T-helper 1 cell treated with Interleukin-12 subunit alpha and Interleukin-12 subunit beta and Interleukin-4 antibody, amounts not matched to agents 30 μg/mL and 1 μg/mL, for 36 hours (primary cell): ENCODE measurements at regions not wholly inside any gene's neighbourhood (a gene's known extent, or its start where the extent isn't known, plus 50 kb on each side); places are given as distances from the start of the nearest gene placed in this dataset.

Experiments used
- H3K27ac Mint-ChIP-seq: one replicate; pipeline ENCODE4 v1.8.0; 2021; ENCODE audit warnings: mild to moderate bottlenecking, mixed read lengths
- H3K27me3 Mint-ChIP-seq: one replicate; pipeline ENCODE4 v1.8.0; 2021; ENCODE audit warnings: low read depth, mixed read lengths
- H3K36me3 Mint-ChIP-seq: one replicate; pipeline ENCODE4 v1.8.0; 2021; ENCODE audit warnings: low read depth, mixed read lengths
- H3K4me1 Mint-ChIP-seq: one replicate; pipeline ENCODE4 v1.8.0; 2021; ENCODE audit warnings: low read depth, mixed read lengths
- H3K4me3 Mint-ChIP-seq: one replicate; pipeline ENCODE4 v1.8.0; 2021; ENCODE audit warnings: mild to moderate bottlenecking, moderate library complexity, mixed read lengths
- H3K9me3 Mint-ChIP-seq: one replicate; pipeline ENCODE4 v1.8.0; 2021; ENCODE audit warnings: mixed read lengths

- Mint-ChIP-seq H3K27me3 (peaks cover 28% of the 10 kb centered on the region), H3K4me1 (peaks cover 2% of the 10 kb centered on the region), H3K36me3 (no peaks in the 10 kb centered on the region), H3K27ac (no peak overlapping the region), H3K4me3 (no peak overlapping the region), H3K9me3 (no peaks in the 10 kb centered on the region)
Observed at GRCh38 chr2:9142551-9143263, 63.9 kb upstream of the ASAP2 start.

- peaks cover 2% of the 10 kb centered on the region for H3K4me1 Mint-ChIP-seq
- no peaks in the 10 kb centered on the region for H3K36me3 Mint-ChIP-seq
- no peak overlapping the region for H3K27ac Mint-ChIP-seq
- H3K27me3 Mint-ChIP-seq = peaks cover 26% of the 10 kb centered on the region
- no peak overlapping the region for H3K4me3 Mint-ChIP-seq
- H3K9me3 Mint-ChIP-seq = no peaks in the 10 kb centered on the region
Observed at GRCh38 chr2:9141706-9142460, 64.7 kb upstream of the ASAP2 start.

- no peak overlapping the region for H3K27ac Mint-ChIP-seq
- no peaks in the 10 kb centered on the region for H3K9me3 Mint-ChIP-seq
- peaks cover 22% of the 10 kb centered on the region for H3K27me3 Mint-ChIP-seq
- peaks cover 2% of the 10 kb centered on the region for H3K4me1 Mint-ChIP-seq
- H3K36me3 Mint-ChIP-seq = no peaks in the 10 kb centered on the region
- H3K4me3 Mint-ChIP-seq = no peak overlapping the region
Observed at GRCh38 chr2:9141091-9141667, 65.4 kb upstream of the ASAP2 start.

- no peak overlapping the region for H3K4me3 Mint-ChIP-seq
- H3K4me1 Mint-ChIP-seq = peaks cover 2% of the 10 kb centered on the region
- H3K27ac Mint-ChIP-seq = no peak overlapping the region
- H3K9me3 Mint-ChIP-seq = no peaks in the 10 kb centered on the region
- no peaks in the 10 kb centered on the region for H3K36me3 Mint-ChIP-seq
- peaks cover 22% of the 10 kb centered on the region for H3K27me3 Mint-ChIP-seq
Observed at GRCh38 chr2:9140645-9141044, 66.0 kb upstream of the ASAP2 start.

GRCh38 chr2:9139491-9140443 lies 66.8 kb upstream of the ASAP2 start:
- peaks cover 22% of the 10 kb centered on the region for H3K27me3 Mint-ChIP-seq
- H3K4me1 Mint-ChIP-seq = peaks cover 2% of the 10 kb centered on the region
- no peaks in the 10 kb centered on the region for H3K9me3 Mint-ChIP-seq
- H3K27ac Mint-ChIP-seq = no peak overlapping the region
- H3K4me3 Mint-ChIP-seq = no peak overlapping the region
- H3K36me3 Mint-ChIP-seq = no peaks in the 10 kb centered on the region

- Mint-ChIP-seq H3K9me3 (peaks cover 5% of the 10 kb centered on the region), H3K4me3 (no peak overlapping the region), H3K36me3 (no peaks in the 10 kb centered on the region), H3K4me1 (peaks cover 2% of the 10 kb centered on the region), H3K27me3 (peaks cover 19% of the 10 kb centered on the region), H3K27ac (no peak overlapping the region)
Observed at GRCh38 chr2:9137379-9138150, 69.0 kb upstream of the ASAP2 start.

GRCh38 chr2:9135822-9136558 lies 70.6 kb upstream of the ASAP2 start:
- peaks cover 2% of the 10 kb centered on the region for H3K4me1 Mint-ChIP-seq
- H3K36me3 Mint-ChIP-seq = no peaks in the 10 kb centered on the region
- H3K4me3 Mint-ChIP-seq = no peak overlapping the region
- H3K27ac Mint-ChIP-seq = no peak overlapping the region
- peaks cover 5% of the 10 kb centered on the region for H3K9me3 Mint-ChIP-seq
- H3K27me3 Mint-ChIP-seq = peaks cover 10% of the 10 kb centered on the region

- Mint-ChIP-seq H3K36me3 (no peaks in the 10 kb centered on the region), H3K27me3 (no peaks in the 10 kb centered on the region), H3K27ac (no peak overlapping the region), H3K9me3 (no peaks in the 10 kb centered on the region), H3K4me3 (no peak overlapping the region), H3K4me1 (no peaks in the 10 kb centered on the region)
Observed at GRCh38 chr2:9127316-9127715, 79.3 kb upstream of the ASAP2 start.

- Mint-ChIP-seq H3K27me3 (no peaks in the 10 kb centered on the region), H3K4me3 (no peak overlapping the region), H3K27ac (no peak overlapping the region), H3K9me3 (no peaks in the 10 kb centered on the region), H3K4me1 (no peaks in the 10 kb centered on the region), H3K36me3 (no peaks in the 10 kb centered on the region)
Observed at GRCh38 chr2:9126540-9126939, 80.1 kb upstream of the ASAP2 start.

GRCh38 chr2:9124231-9124741 lies 82.3 kb upstream of the ASAP2 start:
- H3K9me3 Mint-ChIP-seq = no peaks in the 10 kb centered on the region
- H3K36me3 Mint-ChIP-seq = no peaks in the 10 kb centered on the region
- H3K27ac Mint-ChIP-seq = no peak overlapping the region
- H3K4me3 Mint-ChIP-seq = no peak overlapping the region
- H3K4me1 Mint-ChIP-seq = no peaks in the 10 kb centered on the region
- H3K27me3 Mint-ChIP-seq = no peaks in the 10 kb centered on the region

- Mint-ChIP-seq H3K9me3 (no peaks in the 10 kb centered on the region), H3K4me3 (no peak overlapping the region), H3K4me1 (no peaks in the 10 kb centered on the region), H3K36me3 (no peaks in the 10 kb centered on the region), H3K27me3 (no peaks in the 10 kb centered on the region), H3K27ac (no peak overlapping the region)
Observed at GRCh38 chr2:9123069-9123468, 83.5 kb upstream of the ASAP2 start.

- H3K27ac Mint-ChIP-seq = no peak overlapping the region
- H3K27me3 Mint-ChIP-seq = no peaks in the 10 kb centered on the region
- H3K4me3 Mint-ChIP-seq = no peak overlapping the region
- no peaks in the 10 kb centered on the region for H3K4me1 Mint-ChIP-seq
- H3K36me3 Mint-ChIP-seq = no peaks in the 10 kb centered on the region
- H3K9me3 Mint-ChIP-seq = no peaks in the 10 kb centered on the region
Observed at GRCh38 chr2:9122367-9122766, 84.2 kb upstream of the ASAP2 start.

- no peaks in the 10 kb centered on the region for H3K9me3 Mint-ChIP-seq
- no peaks in the 10 kb centered on the region for H3K4me1 Mint-ChIP-seq
- H3K4me3 Mint-ChIP-seq = no peak overlapping the region
- peaks cover 3% of the 10 kb centered on the region for H3K27me3 Mint-ChIP-seq
- H3K27ac Mint-ChIP-seq = no peak overlapping the region
- H3K36me3 Mint-ChIP-seq = no peaks in the 10 kb centered on the region
Observed at GRCh38 chr2:9118383-9118960, 88.1 kb upstream of the ASAP2 start.
